HPDE6-E6E7 (cell line): ENCODE measurements at regions not wholly inside any gene's neighbourhood (a gene's known extent, or its start where the extent isn't known, plus 50 kb on each side); places are given as distances from the start of the nearest gene placed in this dataset.
A peak's percentile ranks its signal among the peaks of the same experiment; 100 is the strongest.
"Not testable (repeated sequence)": the region's sequence is repeated elsewhere in the genome, so short reads cannot be mapped to it uniquely, and the experiment has no call there.

Experiments
- DNase-seq: peaks from one replicate; pipeline ENCODE4 v3.0.0; 2011; ENCODE audit warnings: missing footprints; ENCODE audit errors: extremely low spot score

- not testable (repeated sequence) for DNase-seq
Observed at GRCh38 chr11:81769906-81770305, 963.8 kb downstream of the FAM181B start.

GRCh38 chr11:81756864-81757595, 976.6 kb downstream of the FAM181B start:
- DNase-seq: no peak

- DNase-seq: no peak
Observed at GRCh38 chr11:81749245-81749644, 984.4 kb downstream of the FAM181B start.

GRCh38 chr11:81744336-81745116, 989.1 kb downstream of the FAM181B start:
- no peak for DNase-seq

- DNase-seq: no peak
Observed at GRCh38 chr11:81725701-81726100, 1008.0 kb downstream of the FAM181B start.

- DNase-seq: no peak
Observed at GRCh38 chr11:81717695-81718094, 1016.0 kb downstream of the FAM181B start.

- DNase-seq: no peak
Observed at GRCh38 chr11:81707881-81708280, 1025.8 kb downstream of the FAM181B start.

- DNase-seq: no peak
Observed at GRCh38 chr11:81705283-81705682, 1028.4 kb downstream of the FAM181B start.

GRCh38 chr11:81700076-81700475, 1033.6 kb downstream of the FAM181B start:
- no peak for DNase-seq

GRCh38 chr11:81687057-81687456, 1046.6 kb downstream of the FAM181B start:
- no peak for DNase-seq

- DNase-seq: no peak
Observed at GRCh38 chr11:81674211-81674610, 1059.5 kb downstream of the FAM181B start.

- DNase-seq: no peak
Observed at GRCh38 chr11:81673001-81673400, 1060.7 kb downstream of the FAM181B start.

- DNase-seq: no peak
Observed at GRCh38 chr11:81669935-81670543, 1063.6 kb downstream of the FAM181B start.

GRCh38 chr11:81658722-81659121, 1074.9 kb downstream of the FAM181B start:
- DNase-seq: peak; percentile 8

GRCh38 chr11:81655351-81655750, 1078.3 kb downstream of the FAM181B start:
- no peak for DNase-seq

- no peak for DNase-seq
Observed at GRCh38 chr11:81647374-81647773, 1086.3 kb downstream of the FAM181B start.

GRCh38 chr11:81644239-81644840, 1089.3 kb downstream of the FAM181B start:
- DNase-seq: peak; percentile 17

GRCh38 chr11:81634483-81634882, 1099.2 kb downstream of the FAM181B start:
- no peak for DNase-seq

- no peak for DNase-seq
Observed at GRCh38 chr11:81602508-81602907, 1131.2 kb downstream of the FAM181B start.

GRCh38 chr11:81596704-81597103, 1137.0 kb downstream of the FAM181B start:
- no peak for DNase-seq

GRCh38 chr11:81585390-81585933, 1148.2 kb downstream of the FAM181B start:
- no peak for DNase-seq

- DNase-seq: no peak
Observed at GRCh38 chr11:81579339-81579738, 1154.3 kb downstream of the FAM181B start.
